Neural cell (in vitro differentiated cells): ENCODE measurements at regions not wholly inside any gene's neighbourhood (a gene's known extent, or its start where the extent isn't known, plus 50 kb on each side); places are given as distances from the start of the nearest gene placed in this dataset.

Experiments
- H2AFZ ChIP-seq: fragments of 200-600, 300-800 bp; sonication (generic), shearing (Covaris generic); 2 replicates; pipeline ENCODE4 v1.6.0; 2014; ENCODE audit warnings: low read depth, mild to moderate bottlenecking, antibody characterized with exemption, low read length, moderate library complexity
- H3F3A ChIP-seq: fragments of 200-600 bp; shearing (Covaris generic); 2 replicates; pipeline ENCODE4 v1.6.1; 2016; ENCODE audit warnings: mild to moderate bottlenecking, moderate library complexity, mixed read lengths, antibody characterized with exemption, low read length; ENCODE audit not compliant: insufficient read depth, poor library complexity, severe bottlenecking
- H3K27ac ChIP-seq: fragments of 200-600, 300-800 bp; sonication (generic), shearing (Covaris generic); 2 replicates; pipeline ENCODE4 v1.5.1; 2014; ENCODE audit warnings: mild to moderate bottlenecking, low read length, moderate library complexity
- H3K27me3 ChIP-seq: fragments of 300-800, 200-600 bp; sonication (generic), shearing (Covaris generic); 2 replicates; pipeline ENCODE4 v1.6.0; 2014; ENCODE audit warnings: mild to moderate bottlenecking, low read depth, low read length, moderate library complexity; ENCODE audit not compliant: insufficient read depth
- H3K36me3 ChIP-seq: fragments of 300-800, 200-600 bp; sonication (generic), shearing (Covaris generic); 2 replicates; pipeline ENCODE4 v1.5.1; 2014; ENCODE audit warnings: mild to moderate bottlenecking, antibody characterized with exemption, low read length, moderate library complexity; ENCODE audit not compliant: insufficient read depth
- H3K4me2 ChIP-seq: fragments of 300-800, 200-600 bp; sonication (generic), shearing (Covaris generic); 2 replicates; pipeline ENCODE4 v1.6.0; 2014; ENCODE audit warnings: mild to moderate bottlenecking, low read length
- H3K4me3 ChIP-seq: fragments of 300-800, 200-600 bp; sonication (generic), shearing (Covaris generic); 2 replicates; pipeline ENCODE4 v1.5.1; 2014; ENCODE audit warnings: mild to moderate bottlenecking, low read length, moderate library complexity
- H3K79me2 ChIP-seq: fragments of 200-600 bp; shearing (Covaris generic); replicated peaks from 2 replicates; pipeline ENCODE4 v1.6.0; 2014; ENCODE audit warnings: mild to moderate bottlenecking, low read length, moderate library complexity; ENCODE audit not compliant: insufficient read depth
- H3K9ac ChIP-seq: fragments of 300-800, 200-600 bp; sonication (generic), shearing (Covaris generic); 2 replicates; pipeline ENCODE4 v1.6.1; 2016; ENCODE audit warnings: mild to moderate bottlenecking, low read length, mixed read lengths
- H3K9me2 ChIP-seq: fragments of 200-600 bp; shearing (Covaris generic); 2 replicates; pipeline ENCODE4 v1.6.1; 2016; ENCODE audit warnings: mild to moderate bottlenecking, low read length, mixed read lengths; ENCODE audit not compliant: insufficient read depth
- H3K9me3 ChIP-seq: fragments of 200-600, 300-800 bp; sonication (generic), shearing (Covaris generic); 2 replicates; pipeline ENCODE4 v1.6.1; 2016; ENCODE audit warnings: mild to moderate bottlenecking, mixed run types, low read length, moderate library complexity, mixed read lengths
- H4K20me1 ChIP-seq: fragments of 200-600 bp; shearing (Covaris generic); 2 replicates; pipeline ENCODE4 v1.6.1; 2016; ENCODE audit warnings: mild to moderate bottlenecking, mixed run types; ENCODE audit not compliant: insufficient read depth
- EP300 ChIP-seq: fragments of 450-650 bp; conservative IDR thresholded peaks from 2 replicates; pipeline ENCODE4 v1.6.1; 2014; ENCODE audit warnings: antibody characterized with exemption, mild to moderate bottlenecking, moderate library complexity; ENCODE audit not compliant: poor library complexity, severe bottlenecking
- EZH2 ChIP-seq: fragments of 200-600, 300-800 bp; shearing (Covaris generic), sonication (generic); IDR thresholded peaks from 2 replicates; pipeline ENCODE4 v1.6.1; 2014; ENCODE audit warnings: antibody characterized with exemption, low read length, borderline replicate concordance, mild to moderate bottlenecking; ENCODE audit not compliant: insufficient read depth, poor library complexity, severe bottlenecking
- MXI1 ChIP-seq: fragments of 450-650 bp; conservative IDR thresholded peaks from 2 replicates; pipeline ENCODE4 v1.6.1; 2014; ENCODE audit warnings: antibody characterized with exemption, mild to moderate bottlenecking; ENCODE audit not compliant: poor library complexity, severe bottlenecking
- POLR2AphosphoS5 ChIP-seq: IDR thresholded peaks from 2 replicates; pipeline ENCODE4 v1.6.1; 2012
- RAD21 ChIP-seq: fragments of 450-650 bp; conservative IDR thresholded peaks from 2 replicates; pipeline ENCODE4 v1.6.1; 2014; ENCODE audit warnings: antibody characterized with exemption, mild to moderate bottlenecking, moderate library complexity
- SMC3 ChIP-seq: fragments of 450-650 bp; conservative IDR thresholded peaks from 2 replicates; pipeline ENCODE4 v1.6.1; 2014; ENCODE audit warnings: antibody characterized with exemption, mild to moderate bottlenecking, moderate library complexity; ENCODE audit not compliant: poor library complexity
- TAF1 ChIP-seq: IDR thresholded peaks from 2 replicates; pipeline ENCODE4 v1.6.1; 2012; ENCODE audit warnings: low read depth
- TF ChIP-seq, protein P1 (sequence below): fragments of 450-650 bp; IDR thresholded peaks from 2 replicates; pipeline ENCODE4 v1.5.1; 2014; ENCODE audit warnings: antibody characterized with exemption, mild to moderate bottlenecking, moderate library complexity; ENCODE audit not compliant: poor library complexity, severe bottlenecking
- TF ChIP-seq, protein P2 (sequence below): IDR thresholded peaks from 2 replicates; pipeline ENCODE4 v1.6.1; 2012; ENCODE audit warnings: borderline replicate concordance

GRCh38 chr11:56808326-56808725 is 59.8 kb upstream of the OR9G4 start:
- H3K4me2 ChIP-seq, result no peak overlapping the region
- H3F3A ChIP-seq, result no peaks in the 10 kb centered on the region
- H3K4me3 ChIP-seq, result no peak overlapping the region
- H3K9me3 ChIP-seq, result no peaks in the 10 kb centered on the region
- no peak overlapping the region for H2AFZ ChIP-seq
- H4K20me1 ChIP-seq, result no peaks in the 10 kb centered on the region
- no peaks in the 10 kb centered on the region for H3K9me2 ChIP-seq
- H3K27me3 ChIP-seq, result no peaks in the 10 kb centered on the region
- H3K27ac ChIP-seq, result no peak overlapping the region
- H3K9ac ChIP-seq, result no peak overlapping the region
- TF ChIP-seq EZH2 (no peak), POLR2AphosphoS5 (no peak), EP300 (no peak), SMC3 (no peak), RAD21 (no peak)
- TF ChIP-seq, protein P1, sequence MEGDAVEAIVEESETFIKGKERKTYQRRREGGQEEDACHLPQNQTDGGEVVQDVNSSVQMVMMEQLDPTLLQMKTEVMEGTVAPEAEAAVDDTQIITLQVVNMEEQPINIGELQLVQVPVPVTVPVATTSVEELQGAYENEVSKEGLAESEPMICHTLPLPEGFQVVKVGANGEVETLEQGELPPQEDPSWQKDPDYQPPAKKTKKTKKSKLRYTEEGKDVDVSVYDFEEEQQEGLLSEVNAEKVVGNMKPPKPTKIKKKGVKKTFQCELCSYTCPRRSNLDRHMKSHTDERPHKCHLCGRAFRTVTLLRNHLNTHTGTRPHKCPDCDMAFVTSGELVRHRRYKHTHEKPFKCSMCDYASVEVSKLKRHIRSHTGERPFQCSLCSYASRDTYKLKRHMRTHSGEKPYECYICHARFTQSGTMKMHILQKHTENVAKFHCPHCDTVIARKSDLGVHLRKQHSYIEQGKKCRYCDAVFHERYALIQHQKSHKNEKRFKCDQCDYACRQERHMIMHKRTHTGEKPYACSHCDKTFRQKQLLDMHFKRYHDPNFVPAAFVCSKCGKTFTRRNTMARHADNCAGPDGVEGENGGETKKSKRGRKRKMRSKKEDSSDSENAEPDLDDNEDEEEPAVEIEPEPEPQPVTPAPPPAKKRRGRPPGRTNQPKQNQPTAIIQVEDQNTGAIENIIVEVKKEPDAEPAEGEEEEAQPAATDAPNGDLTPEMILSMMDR, result no peak
- no peaks in the 10 kb centered on the region for H3K36me3 ChIP-seq
- no peaks in the 10 kb centered on the region for H3K79me2 ChIP-seq

DNA sequence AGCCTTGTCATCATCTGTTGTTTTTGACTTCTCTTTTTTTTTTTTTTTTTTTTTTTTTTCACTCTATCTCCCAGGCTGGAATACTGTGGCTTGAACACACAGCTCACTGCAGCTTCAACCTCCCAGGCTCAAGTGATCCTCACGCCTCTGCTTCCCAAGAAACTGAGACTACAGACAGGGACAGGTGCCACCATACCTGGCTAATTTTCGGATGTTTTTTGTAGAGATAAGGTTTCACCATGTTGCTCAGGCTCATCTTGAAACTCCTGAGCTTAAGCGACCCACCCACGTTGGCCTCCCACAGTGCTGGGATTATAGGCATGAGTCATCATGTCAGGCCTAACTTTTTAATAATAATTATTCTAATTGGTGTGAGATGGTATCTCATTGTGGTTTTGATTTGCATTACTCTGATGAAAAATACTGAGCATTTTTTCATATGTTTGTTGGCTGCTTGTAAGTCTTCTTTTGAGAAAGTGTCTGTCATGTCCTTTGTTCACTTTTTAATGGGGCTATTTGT is 51.3 kb upstream of the OR9G4 start:
- Histone ChIP-seq H3K9me2 (no peaks in the 10 kb centered on the region), H3K4me2 (no peak overlapping the region), H3K9ac (no peak overlapping the region), H3K27ac (no peak overlapping the region), H4K20me1 (no peaks in the 10 kb centered on the region), H3F3A (no peaks in the 10 kb centered on the region), H3K36me3 (no peaks in the 10 kb centered on the region), H3K27me3 (no peaks in the 10 kb centered on the region), H3K79me2 (no peaks in the 10 kb centered on the region), H3K9me3 (no peaks in the 10 kb centered on the region), H2AFZ (no peak overlapping the region), H3K4me3 (no peak overlapping the region)
- TF ChIP-seq, protein P1, result no peak
- TF ChIP-seq RAD21 (no peak), EP300 (no peak), TAF1 (no peak), POLR2AphosphoS5 (no peak), EZH2 (no peak), MXI1 (no peak), SMC3 (no peak)
- TF ChIP-seq, protein P2, sequence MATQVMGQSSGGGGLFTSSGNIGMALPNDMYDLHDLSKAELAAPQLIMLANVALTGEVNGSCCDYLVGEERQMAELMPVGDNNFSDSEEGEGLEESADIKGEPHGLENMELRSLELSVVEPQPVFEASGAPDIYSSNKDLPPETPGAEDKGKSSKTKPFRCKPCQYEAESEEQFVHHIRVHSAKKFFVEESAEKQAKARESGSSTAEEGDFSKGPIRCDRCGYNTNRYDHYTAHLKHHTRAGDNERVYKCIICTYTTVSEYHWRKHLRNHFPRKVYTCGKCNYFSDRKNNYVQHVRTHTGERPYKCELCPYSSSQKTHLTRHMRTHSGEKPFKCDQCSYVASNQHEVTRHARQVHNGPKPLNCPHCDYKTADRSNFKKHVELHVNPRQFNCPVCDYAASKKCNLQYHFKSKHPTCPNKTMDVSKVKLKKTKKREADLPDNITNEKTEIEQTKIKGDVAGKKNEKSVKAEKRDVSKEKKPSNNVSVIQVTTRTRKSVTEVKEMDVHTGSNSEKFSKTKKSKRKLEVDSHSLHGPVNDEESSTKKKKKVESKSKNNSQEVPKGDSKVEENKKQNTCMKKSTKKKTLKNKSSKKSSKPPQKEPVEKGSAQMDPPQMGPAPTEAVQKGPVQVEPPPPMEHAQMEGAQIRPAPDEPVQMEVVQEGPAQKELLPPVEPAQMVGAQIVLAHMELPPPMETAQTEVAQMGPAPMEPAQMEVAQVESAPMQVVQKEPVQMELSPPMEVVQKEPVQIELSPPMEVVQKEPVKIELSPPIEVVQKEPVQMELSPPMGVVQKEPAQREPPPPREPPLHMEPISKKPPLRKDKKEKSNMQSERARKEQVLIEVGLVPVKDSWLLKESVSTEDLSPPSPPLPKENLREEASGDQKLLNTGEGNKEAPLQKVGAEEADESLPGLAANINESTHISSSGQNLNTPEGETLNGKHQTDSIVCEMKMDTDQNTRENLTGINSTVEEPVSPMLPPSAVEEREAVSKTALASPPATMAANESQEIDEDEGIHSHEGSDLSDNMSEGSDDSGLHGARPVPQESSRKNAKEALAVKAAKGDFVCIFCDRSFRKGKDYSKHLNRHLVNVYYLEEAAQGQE, result no peak
